ENCODE measurements at regions not wholly inside any gene's neighbourhood (a gene's known extent, or its start where the extent isn't known, plus 50 kb on each side); places are given as distances from the start of the nearest gene placed in this dataset.

DNA sequence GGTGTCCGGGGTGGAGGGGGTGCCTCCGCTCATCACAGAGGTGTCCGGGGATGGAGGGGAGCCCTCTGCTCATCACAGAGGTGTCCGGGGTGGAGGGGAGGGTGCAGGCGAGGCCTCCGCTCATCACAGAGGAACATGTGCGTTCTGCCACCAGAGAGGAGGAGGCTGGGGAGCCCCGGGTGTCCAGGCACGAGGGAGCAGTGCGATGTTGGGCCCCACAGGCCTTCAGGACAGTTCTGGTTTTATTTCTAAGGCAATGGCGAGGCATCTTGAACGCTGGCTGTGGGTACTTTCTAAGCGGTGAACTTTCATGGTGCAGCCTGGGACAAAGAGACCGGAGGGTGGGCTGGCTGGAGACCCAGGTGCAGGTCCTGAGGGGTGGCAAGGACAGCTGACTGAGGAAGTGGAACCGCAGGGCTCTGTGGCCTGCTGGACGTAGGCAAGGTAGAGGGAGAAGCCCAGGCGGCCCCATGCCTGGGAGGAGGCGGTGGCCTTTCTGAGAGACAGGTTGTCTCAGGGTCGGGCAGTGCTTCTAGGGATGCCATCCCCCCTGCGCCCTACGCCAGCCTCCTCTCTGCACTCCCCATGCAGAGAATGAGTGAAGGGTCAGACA, 196.6 kb upstream of the SALL3 start (continued):
- no peak for TF ChIP-seq PHB2 (IDR thresholded peaks at IDR 0.05; ENCODE audit: partially characterized antibody)
- TF ChIP-seq KLF13 (CRISPR knock-in tag; IDR thresholded peaks at IDR 0.05) = no peak
- TF ChIP-seq FOXJ3 (CRISPR knock-in tag; IDR thresholded peaks at IDR 0.05; ENCODE audit: borderline replicate concordance) = no peak

- H3K9ac ChIP-seq (ENCODE audit: insufficient read depth, low read depth, low read length) = no peak overlapping the region
- POLR2A ChIA-PET = no interaction called here
- H4K20me1 ChIP-seq (ENCODE audit: insufficient read depth, low read length) = no peaks in the 10 kb centered on the region
- no peak overlapping the region for H3K4me3 ChIP-seq (replicated peaks in 1 of 3; ENCODE audit: insufficient read depth in 1 of 3, low read depth in 2 of 3, low read length in 3 of 3)
- FAIRE-seq (no peak), DNase-seq (ENCODE audit: low spot score) (no peak), ATAC-seq (no peak)
- H3K4me1 ChIP-seq (ENCODE audit: insufficient read depth, low read length) = no peaks in the 10 kb centered on the region
- WGBS (ENCODE audit: low lambda C conversion rate) = 0% methylated on average over 2 of the region's 12 CpGs
- peaks cover 1 to 11% of the 10 kb centered on the region in 2 experiments; a peak in 2 of 5 replicates for H3K27me3 ChIP-seq (ENCODE audit: control insufficient read depth in 1 of 2, insufficient read depth in 2 of 2, low read length in 2 of 2)
- no peak for TF ChIP-seq SIN3A (IDR thresholded peaks at IDR 0.05; ENCODE audit: borderline replicate concordance, low read depth, low read length)
- TF ChIP-seq SCMH1 (CRISPR knock-in tag; IDR thresholded peaks at IDR 0.05; ENCODE audit: borderline replicate concordance) = no peak
- TF ChIP-seq ZKSCAN8 (CRISPR knock-in tag; IDR thresholded peaks at IDR 0.05; ENCODE audit: borderline replicate concordance) = no peak
- TF ChIP-seq TMF1 (CRISPR knock-in tag; IDR thresholded peaks at IDR 0.05; ENCODE audit: low read depth) = no peak
- no peak for TF ChIP-seq MEIS1 (CRISPR knock-in tag; IDR thresholded peaks at IDR 0.05; ENCODE audit: borderline replicate concordance)
- no peak for TF ChIP-seq MXD3 (CRISPR knock-in tag; IDR thresholded peaks at IDR 0.05)
- no peak for TF ChIP-seq TGIF2 (CRISPR knock-in tag; IDR thresholded peaks at IDR 0.05)
- TF ChIP-seq ZSCAN5A (CRISPR knock-in tag; IDR thresholded peaks at IDR 0.05; ENCODE audit: borderline replicate concordance) = no peak
- no peak for TF ChIP-seq ZNF546 (CRISPR knock-in tag; conservative IDR thresholded peaks at IDR 0.05)
- H3K79me2 ChIP-seq (ENCODE audit: insufficient read depth, low read length) = no peaks in the 10 kb centered on the region
- no peaks in the 10 kb centered on the region for H3K9me3 ChIP-seq (ENCODE audit: low read length)
- H3K36me3 ChIP-seq (replicated peaks in 1 of 2; ENCODE audit: control insufficient read depth in 1 of 2, insufficient read depth in 2 of 2, low read length in 2 of 2) = no peaks in the 10 kb centered on the region
- intact Hi-C loops (cut with micrococcal nuclease; ENCODE audit: unreplicated experiment) = no loop called here
- H3K4me2 ChIP-seq (ENCODE audit: low read depth, low read length) = no peak overlapping the region
- in situ Hi-C loops (cut with HindIII; ENCODE audit: extremely low pct_ligation_motif_present, low pct_unique_long_range_greater_than_20kb) = no loop called here
- CTCF ChIA-PET (ENCODE audit: low intra/inter-chr PET ratio, low total read pairs) = no interaction called here
- BruUV-seq (replicated peaks) = no TSS peak
- no peak overlapping the region for H2AFZ ChIP-seq (ENCODE audit: low read length)
- H3K27ac ChIP-seq (ENCODE audit: extremely low read length, insufficient read depth, low read length) = no peak overlapping the region
These were observed 196.1 kb upstream of the SALL3 start for GRCh38 chr18:78783564-78783960.

Data from HepG2 (cell line).